Parathyroid adenoma (tissue), 2 donors: ENCODE measurements at regions not wholly inside any gene's neighbourhood (a gene's known extent, or its start where the extent isn't known, plus 50 kb on each side); places are given as distances from the start of the nearest gene placed in this dataset.

ENCODE experiments used
- H2AFZ ChIP-seq: fragments of 300-600 bp; sonication (generic); one replicate; pipeline ENCODE4 v1.7.0; 2017; ENCODE audit warnings: antibody characterized with exemption, mild to moderate bottlenecking
- H3K27ac ChIP-seq: fragments of 300-600 bp; sonication (generic); one replicate; pipeline ENCODE4 v1.7.0; 2017
- H3K27me3 ChIP-seq: fragments of 300-600 bp; sonication (generic); one replicate; pipeline ENCODE4 v1.7.0; 2017; ENCODE audit warnings: low read length; ENCODE audit not compliant: control insufficient read depth, insufficient read depth
- H3K36me3 ChIP-seq: fragments of 300-600 bp; sonication (generic); one replicate; pipeline ENCODE4 v1.7.0; 2017; ENCODE audit warnings: low read length; ENCODE audit not compliant: control insufficient read depth, insufficient read depth
- H3K4me1 ChIP-seq: fragments of 300-600 bp; sonication (generic); one replicate; pipeline ENCODE4 v1.7.0; 2017; ENCODE audit warnings: control low read depth
- H3K4me2 ChIP-seq: fragments of 300-600 bp; sonication (generic); one replicate; pipeline ENCODE4 v1.7.0; 2017; ENCODE audit warnings: low read length
- H3K4me3 ChIP-seq: fragments of 300-600 bp; sonication (generic); one replicate; pipeline ENCODE4 v1.7.0; 2017; ENCODE audit warnings: low read depth, low read length
- H3K79me2 ChIP-seq: fragments of 300-600 bp; sonication (generic); one replicate; pipeline ENCODE4 v1.7.0; 2017; ENCODE audit warnings: control low read depth
- H3K9ac ChIP-seq: fragments of 300-600 bp; sonication (generic); one replicate; pipeline ENCODE4 v1.7.0; 2017; ENCODE audit warnings: mild to moderate bottlenecking
- H3K9me3 ChIP-seq: fragments of 300-600 bp; sonication (generic); one replicate; pipeline ENCODE4 v1.7.0; 2017; ENCODE audit warnings: low read length; ENCODE audit not compliant: control insufficient read depth
- TF ChIP-seq, protein P1 (sequence below): fragments of 300-600 bp; sonication (generic); IDR thresholded peaks from one replicate; pipeline ENCODE4 v1.7.0; 2017; ENCODE audit warnings: antibody characterized with exemption, mild to moderate bottlenecking
- donor health status: primary hyperparathyroidism.

DNA sequence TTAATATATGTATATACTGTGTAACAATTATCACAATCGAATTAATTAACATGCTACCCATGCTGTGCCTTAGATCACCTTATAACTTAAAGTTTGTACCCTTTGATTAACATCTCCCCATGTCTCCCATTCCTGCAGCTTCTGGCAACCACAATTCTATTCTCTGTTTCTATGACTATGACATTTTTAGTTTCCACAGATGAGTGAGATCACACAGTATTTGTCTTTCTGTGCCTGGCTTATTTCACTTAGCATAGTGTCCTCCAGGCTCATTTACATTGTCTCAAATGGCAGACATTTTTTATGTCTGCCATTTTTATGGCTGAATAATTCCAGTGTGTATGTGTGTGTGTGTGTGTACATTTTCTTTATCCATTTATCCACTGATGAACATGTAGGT lies 146.1 kb upstream of the SLC28A3 start:
- TF ChIP-seq, protein P1, sequence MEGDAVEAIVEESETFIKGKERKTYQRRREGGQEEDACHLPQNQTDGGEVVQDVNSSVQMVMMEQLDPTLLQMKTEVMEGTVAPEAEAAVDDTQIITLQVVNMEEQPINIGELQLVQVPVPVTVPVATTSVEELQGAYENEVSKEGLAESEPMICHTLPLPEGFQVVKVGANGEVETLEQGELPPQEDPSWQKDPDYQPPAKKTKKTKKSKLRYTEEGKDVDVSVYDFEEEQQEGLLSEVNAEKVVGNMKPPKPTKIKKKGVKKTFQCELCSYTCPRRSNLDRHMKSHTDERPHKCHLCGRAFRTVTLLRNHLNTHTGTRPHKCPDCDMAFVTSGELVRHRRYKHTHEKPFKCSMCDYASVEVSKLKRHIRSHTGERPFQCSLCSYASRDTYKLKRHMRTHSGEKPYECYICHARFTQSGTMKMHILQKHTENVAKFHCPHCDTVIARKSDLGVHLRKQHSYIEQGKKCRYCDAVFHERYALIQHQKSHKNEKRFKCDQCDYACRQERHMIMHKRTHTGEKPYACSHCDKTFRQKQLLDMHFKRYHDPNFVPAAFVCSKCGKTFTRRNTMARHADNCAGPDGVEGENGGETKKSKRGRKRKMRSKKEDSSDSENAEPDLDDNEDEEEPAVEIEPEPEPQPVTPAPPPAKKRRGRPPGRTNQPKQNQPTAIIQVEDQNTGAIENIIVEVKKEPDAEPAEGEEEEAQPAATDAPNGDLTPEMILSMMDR = no peak
- Histone ChIP-seq H3K79me2 (no peaks in the 10 kb centered on the region), H3K36me3 (no peaks in the 10 kb centered on the region), H3K4me3 (no peak overlapping the region), H3K27me3 (no peaks in the 10 kb centered on the region), H3K9me3 (no peaks in the 10 kb centered on the region), H3K4me2 (no peak overlapping the region), H2AFZ (no peak overlapping the region), H3K27ac (no peak overlapping the region), H3K4me1 (no peaks in the 10 kb centered on the region), H3K9ac (no peak overlapping the region)

DNA sequence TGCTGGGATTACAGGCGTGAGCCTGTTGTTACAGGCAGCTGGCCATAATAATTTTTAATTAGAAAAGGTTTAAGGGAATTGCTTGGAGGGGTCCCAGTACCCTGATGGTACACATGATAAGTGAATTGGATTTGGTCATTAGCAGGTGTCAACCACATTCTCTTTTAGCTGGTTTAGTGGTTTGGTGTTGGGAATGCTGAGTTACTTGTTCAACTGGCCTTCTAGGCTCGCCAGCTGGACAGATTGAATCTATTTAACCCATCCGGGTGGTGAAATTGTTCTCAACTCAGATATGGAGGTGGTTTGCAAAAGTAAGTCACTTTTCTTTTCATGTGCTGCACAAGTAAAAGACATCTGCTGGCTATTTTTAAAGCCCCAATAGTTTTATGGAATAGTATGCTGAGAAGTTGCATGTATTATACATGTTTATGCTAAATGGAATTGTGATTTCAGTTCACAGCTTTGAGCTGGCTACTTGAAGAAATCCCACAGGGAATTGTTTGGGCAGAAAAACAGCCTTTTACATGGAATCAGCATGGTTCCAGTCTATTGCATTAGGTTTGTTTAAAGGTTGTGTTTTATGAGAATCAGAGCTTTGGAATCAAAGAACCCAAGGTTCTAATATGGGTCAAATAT lies 149.8 kb upstream of the SLC28A3 start:
- Histone ChIP-seq H3K27me3 (no peaks in the 10 kb centered on the region), H2AFZ (no peak overlapping the region), H3K79me2 (no peaks in the 10 kb centered on the region), H3K4me1 (no peaks in the 10 kb centered on the region), H3K27ac (no peak overlapping the region), H3K9me3 (no peaks in the 10 kb centered on the region), H3K36me3 (no peaks in the 10 kb centered on the region), H3K4me2 (no peak overlapping the region), H3K9ac (no peak overlapping the region), H3K4me3 (no peak overlapping the region)
- TF ChIP-seq, protein P1 = no peak

DNA sequence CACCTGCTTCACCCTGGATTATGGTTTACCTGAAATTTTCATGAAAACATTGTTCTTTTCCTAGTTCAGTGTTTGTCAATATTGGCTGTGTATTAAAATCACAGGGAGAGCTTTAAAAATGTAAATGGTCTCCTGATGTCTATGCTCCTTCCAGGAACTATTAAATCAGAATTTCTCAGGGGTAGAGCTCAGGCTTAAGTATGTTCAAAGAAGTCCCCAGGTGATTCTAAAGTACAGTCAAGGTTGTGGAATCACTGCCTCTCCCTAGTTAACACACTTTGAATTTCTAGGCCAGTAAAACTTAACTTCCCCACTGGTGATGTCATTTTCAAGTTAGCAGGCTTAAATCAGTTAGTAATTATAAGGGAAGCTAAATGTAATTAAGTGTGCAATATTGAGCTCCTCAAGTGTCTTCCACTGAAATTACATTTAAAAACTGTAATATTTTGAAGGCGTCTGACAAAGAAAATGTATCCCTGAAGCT lies 150.3 kb upstream of the SLC28A3 start:
- Histone ChIP-seq H3K27ac (no peak overlapping the region), H3K9me3 (no peaks in the 10 kb centered on the region), H3K4me3 (no peak overlapping the region), H3K4me2 (no peak overlapping the region), H2AFZ (no peak overlapping the region), H3K9ac (no peak overlapping the region), H3K27me3 (no peaks in the 10 kb centered on the region), H3K4me1 (no peaks in the 10 kb centered on the region), H3K36me3 (no peaks in the 10 kb centered on the region), H3K79me2 (no peaks in the 10 kb centered on the region)
- TF ChIP-seq, protein P1 = no peak

DNA sequence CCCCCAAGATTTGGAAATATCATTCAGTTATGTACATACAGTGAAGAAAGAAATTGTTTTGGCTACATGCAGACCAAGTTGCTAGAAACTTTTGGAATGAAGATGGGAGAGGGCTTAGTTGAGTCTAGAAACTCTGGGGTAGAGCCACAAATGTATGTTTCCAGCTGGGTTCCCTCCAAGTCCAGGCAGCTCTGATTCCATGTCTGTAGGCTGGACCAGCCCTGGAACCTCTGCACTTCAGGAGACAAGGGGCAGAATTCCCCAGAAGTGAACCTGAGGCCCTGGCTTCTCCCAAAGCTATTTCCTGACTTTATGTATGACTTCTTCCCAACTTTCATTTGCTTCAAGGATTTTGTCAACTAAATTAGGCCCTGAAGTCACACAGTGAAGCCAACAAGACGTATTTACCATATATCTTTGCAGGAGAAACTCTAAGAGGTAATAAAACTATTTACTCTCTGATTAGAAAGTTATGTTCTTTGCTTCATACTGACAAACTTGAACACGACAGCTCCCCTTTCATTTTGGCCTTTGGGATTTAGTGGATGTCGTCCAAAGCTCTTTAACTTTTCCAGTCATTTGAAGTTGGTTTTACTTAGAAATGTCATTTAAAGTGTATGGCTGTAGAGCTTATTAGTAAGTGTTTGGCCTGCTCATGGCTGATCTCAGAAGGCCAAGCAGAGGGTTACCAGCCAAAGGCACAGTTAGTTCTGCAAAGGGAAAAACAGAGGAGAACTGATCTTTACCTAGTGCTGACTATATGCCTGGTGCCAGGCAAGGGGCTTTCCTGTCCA lies 152.0 kb upstream of the SLC28A3 start:
- TF ChIP-seq, protein P1 = no peak
- H3K27me3 ChIP-seq = no peaks in the 10 kb centered on the region
- no peaks in the 10 kb centered on the region for H3K79me2 ChIP-seq
- no peak overlapping the region for H2AFZ ChIP-seq
- H3K9ac ChIP-seq = no peak overlapping the region
- no peak overlapping the region for H3K4me2 ChIP-seq
- H3K36me3 ChIP-seq = no peaks in the 10 kb centered on the region
- no peaks in the 10 kb centered on the region for H3K9me3 ChIP-seq
- H3K27ac ChIP-seq = no peak overlapping the region
- H3K4me1 ChIP-seq = no peaks in the 10 kb centered on the region
- no peak overlapping the region for H3K4me3 ChIP-seq
